ENCODE measurements at regions not wholly inside any gene's neighbourhood (a gene's known extent, or its start where the extent isn't known, plus 50 kb on each side); places are given as distances from the start of the nearest gene placed in this dataset.

DNA sequence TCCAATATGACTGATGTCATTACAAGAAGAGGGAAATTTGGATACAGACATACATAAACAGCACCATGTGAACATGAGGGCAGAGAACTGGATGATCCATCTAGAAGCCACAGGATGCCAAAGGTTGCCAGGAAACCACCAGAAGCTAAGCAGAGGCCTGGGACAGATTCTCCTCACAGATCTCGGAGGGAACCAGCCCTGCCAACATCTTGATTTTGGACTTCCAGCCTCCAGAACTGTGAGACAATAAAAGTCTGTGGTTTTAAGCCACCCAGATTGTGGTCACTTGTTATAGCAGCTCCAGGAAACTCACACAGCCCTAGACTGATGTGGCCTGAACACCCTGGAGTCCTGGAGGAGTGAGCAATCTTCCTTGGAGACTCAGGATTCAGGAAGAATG lies 351.6 kb downstream of the EIPR1 start:
- TF ChIP-seq, protein P1, sequence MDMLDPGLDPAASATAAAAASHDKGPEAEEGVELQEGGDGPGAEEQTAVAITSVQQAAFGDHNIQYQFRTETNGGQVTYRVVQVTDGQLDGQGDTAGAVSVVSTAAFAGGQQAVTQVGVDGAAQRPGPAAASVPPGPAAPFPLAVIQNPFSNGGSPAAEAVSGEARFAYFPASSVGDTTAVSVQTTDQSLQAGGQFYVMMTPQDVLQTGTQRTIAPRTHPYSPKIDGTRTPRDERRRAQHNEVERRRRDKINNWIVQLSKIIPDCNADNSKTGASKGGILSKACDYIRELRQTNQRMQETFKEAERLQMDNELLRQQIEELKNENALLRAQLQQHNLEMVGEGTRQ (IDR thresholded peaks at IDR 0.05; ENCODE audit: borderline replicate concordance, low read depth, low read length): no peak
- TF ChIP-seq POLR2AphosphoS5 (IDR thresholded peaks at IDR 0.05; ENCODE audit: low read depth, low read length): no peak
- TF ChIP-seq, protein P2, sequence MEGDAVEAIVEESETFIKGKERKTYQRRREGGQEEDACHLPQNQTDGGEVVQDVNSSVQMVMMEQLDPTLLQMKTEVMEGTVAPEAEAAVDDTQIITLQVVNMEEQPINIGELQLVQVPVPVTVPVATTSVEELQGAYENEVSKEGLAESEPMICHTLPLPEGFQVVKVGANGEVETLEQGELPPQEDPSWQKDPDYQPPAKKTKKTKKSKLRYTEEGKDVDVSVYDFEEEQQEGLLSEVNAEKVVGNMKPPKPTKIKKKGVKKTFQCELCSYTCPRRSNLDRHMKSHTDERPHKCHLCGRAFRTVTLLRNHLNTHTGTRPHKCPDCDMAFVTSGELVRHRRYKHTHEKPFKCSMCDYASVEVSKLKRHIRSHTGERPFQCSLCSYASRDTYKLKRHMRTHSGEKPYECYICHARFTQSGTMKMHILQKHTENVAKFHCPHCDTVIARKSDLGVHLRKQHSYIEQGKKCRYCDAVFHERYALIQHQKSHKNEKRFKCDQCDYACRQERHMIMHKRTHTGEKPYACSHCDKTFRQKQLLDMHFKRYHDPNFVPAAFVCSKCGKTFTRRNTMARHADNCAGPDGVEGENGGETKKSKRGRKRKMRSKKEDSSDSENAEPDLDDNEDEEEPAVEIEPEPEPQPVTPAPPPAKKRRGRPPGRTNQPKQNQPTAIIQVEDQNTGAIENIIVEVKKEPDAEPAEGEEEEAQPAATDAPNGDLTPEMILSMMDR (IDR thresholded peaks at IDR 0.05): no peak
- TF ChIP-seq, protein P3, sequence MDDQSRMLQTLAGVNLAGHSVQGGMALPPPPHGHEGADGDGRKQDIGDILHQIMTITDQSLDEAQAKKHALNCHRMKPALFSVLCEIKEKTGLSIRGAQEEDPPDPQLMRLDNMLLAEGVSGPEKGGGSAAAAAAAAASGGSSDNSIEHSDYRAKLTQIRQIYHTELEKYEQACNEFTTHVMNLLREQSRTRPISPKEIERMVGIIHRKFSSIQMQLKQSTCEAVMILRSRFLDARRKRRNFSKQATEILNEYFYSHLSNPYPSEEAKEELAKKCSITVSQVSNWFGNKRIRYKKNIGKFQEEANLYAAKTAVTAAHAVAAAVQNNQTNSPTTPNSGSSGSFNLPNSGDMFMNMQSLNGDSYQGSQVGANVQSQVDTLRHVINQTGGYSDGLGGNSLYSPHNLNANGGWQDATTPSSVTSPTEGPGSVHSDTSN (IDR thresholded peaks at IDR 0.05): no peak
- TF ChIP-seq, protein P4, sequence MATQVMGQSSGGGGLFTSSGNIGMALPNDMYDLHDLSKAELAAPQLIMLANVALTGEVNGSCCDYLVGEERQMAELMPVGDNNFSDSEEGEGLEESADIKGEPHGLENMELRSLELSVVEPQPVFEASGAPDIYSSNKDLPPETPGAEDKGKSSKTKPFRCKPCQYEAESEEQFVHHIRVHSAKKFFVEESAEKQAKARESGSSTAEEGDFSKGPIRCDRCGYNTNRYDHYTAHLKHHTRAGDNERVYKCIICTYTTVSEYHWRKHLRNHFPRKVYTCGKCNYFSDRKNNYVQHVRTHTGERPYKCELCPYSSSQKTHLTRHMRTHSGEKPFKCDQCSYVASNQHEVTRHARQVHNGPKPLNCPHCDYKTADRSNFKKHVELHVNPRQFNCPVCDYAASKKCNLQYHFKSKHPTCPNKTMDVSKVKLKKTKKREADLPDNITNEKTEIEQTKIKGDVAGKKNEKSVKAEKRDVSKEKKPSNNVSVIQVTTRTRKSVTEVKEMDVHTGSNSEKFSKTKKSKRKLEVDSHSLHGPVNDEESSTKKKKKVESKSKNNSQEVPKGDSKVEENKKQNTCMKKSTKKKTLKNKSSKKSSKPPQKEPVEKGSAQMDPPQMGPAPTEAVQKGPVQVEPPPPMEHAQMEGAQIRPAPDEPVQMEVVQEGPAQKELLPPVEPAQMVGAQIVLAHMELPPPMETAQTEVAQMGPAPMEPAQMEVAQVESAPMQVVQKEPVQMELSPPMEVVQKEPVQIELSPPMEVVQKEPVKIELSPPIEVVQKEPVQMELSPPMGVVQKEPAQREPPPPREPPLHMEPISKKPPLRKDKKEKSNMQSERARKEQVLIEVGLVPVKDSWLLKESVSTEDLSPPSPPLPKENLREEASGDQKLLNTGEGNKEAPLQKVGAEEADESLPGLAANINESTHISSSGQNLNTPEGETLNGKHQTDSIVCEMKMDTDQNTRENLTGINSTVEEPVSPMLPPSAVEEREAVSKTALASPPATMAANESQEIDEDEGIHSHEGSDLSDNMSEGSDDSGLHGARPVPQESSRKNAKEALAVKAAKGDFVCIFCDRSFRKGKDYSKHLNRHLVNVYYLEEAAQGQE (IDR thresholded peaks at IDR 0.05; ENCODE audit: low read depth, low read length): no peak
- TF ChIP-seq EP300 (IDR thresholded peaks at IDR 0.05; ENCODE audit: borderline replicate concordance in 1 of 2, low read depth in 1 of 2, low read length in 1 of 2): no peak
- no peak for TF ChIP-seq RCOR1 (IDR thresholded peaks at IDR 0.05; ENCODE audit: low read length)
- TF ChIP-seq, protein P5, sequence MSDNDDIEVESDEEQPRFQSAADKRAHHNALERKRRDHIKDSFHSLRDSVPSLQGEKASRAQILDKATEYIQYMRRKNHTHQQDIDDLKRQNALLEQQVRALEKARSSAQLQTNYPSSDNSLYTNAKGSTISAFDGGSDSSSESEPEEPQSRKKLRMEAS (IDR thresholded peaks at IDR 0.05; ENCODE audit: low read depth): no peak
- TF ChIP-seq RAD21 (IDR thresholded peaks at IDR 0.05; ENCODE audit: low read length): no peak
- TF ChIP-seq JUND (IDR thresholded peaks at IDR 0.05): no peak
- TF ChIP-seq CHD2 (IDR thresholded peaks at IDR 0.05; ENCODE audit: low read length, partially characterized antibody): no peak
- TF ChIP-seq GATA2 (CRISPR knock-in tag; IDR thresholded peaks at IDR 0.05): no peak
- TF ChIP-seq, protein P6, sequence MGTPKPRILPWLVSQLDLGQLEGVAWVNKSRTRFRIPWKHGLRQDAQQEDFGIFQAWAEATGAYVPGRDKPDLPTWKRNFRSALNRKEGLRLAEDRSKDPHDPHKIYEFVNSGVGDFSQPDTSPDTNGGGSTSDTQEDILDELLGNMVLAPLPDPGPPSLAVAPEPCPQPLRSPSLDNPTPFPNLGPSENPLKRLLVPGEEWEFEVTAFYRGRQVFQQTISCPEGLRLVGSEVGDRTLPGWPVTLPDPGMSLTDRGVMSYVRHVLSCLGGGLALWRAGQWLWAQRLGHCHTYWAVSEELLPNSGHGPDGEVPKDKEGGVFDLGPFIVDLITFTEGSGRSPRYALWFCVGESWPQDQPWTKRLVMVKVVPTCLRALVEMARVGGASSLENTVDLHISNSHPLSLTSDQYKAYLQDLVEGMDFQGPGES (IDR thresholded peaks at IDR 0.05; ENCODE audit: low read depth, low read length): no peak
